ENCODE measurements at regions not wholly inside any gene's neighbourhood (a gene's known extent, or its start where the extent isn't known, plus 50 kb on each side); places are given as distances from the start of the nearest gene placed in this dataset.

DNA sequence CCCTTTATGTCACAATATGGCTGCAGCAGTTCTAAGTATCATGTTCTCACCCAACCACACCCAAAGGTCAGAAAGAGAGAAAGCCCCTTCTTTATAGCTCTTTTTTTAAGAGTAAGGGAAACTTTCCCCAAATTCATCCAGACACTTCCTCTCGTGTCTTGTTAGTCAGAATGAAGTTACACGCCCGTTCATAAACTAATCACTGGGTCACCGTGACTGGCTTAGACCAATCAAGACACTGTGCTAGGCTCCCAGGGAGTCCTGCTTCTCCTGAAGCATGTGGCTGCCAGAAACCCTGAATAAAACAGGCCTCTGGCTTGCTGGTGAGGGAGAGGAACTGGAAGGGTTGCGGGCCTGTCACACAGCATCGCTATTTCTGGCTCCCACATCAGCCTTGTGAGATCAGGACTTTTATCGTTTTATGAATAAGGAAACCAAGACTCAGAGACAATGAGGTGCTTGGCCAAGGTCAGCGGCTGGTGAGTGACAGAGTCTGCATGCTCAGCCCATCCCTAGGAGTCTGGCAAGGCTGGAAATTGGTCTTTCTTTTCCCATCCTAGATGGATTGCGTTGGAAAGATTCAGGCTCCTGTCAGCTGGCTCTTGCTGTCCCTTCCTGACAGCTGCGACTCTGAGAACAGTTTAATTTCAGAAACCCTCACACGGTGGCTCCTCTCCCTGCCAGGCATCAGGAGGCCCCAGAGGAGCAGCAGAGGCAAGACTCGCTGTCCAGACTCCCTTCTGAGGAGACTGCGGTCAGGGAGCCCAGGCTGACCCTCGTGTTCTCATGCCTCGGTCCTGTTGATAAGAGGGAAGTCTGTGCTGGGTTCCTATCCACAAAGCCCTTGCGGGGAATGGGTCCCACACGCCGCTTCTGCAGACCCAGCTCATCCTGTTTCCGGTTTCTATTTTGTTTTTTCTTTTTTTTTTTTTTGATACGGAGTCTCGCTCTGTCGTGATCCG lies 104.5 kb upstream of the TAF1B start:
- no TSS peak for BruUV-seq (replicated peaks)
- H3K9ac ChIP-seq (ENCODE audit: low read length) = no peak overlapping the region
- H2AFZ ChIP-seq (ENCODE audit: low read depth, low read length, poor library complexity, severe bottlenecking) = no peak overlapping the region
- H4K20me1 ChIP-seq (ENCODE audit: insufficient read depth) = no peaks in the 10 kb centered on the region
- H3K27ac ChIP-seq (ENCODE audit: low read depth, low read length) = no peak overlapping the region
- H3K9me2 ChIP-seq (ENCODE audit: insufficient read depth) = no peaks in the 10 kb centered on the region
- intact Hi-C loops (cut with micrococcal nuclease) = no loop called here
- DNase-seq (ENCODE audit: low read depth, low spot score) = no peak
- H3K79me2 ChIP-seq (ENCODE audit: insufficient read depth, low read length) = no peaks in the 10 kb centered on the region
- ATAC-seq = no peak
- H3K4me2 ChIP-seq (ENCODE audit: low read length) = no peak overlapping the region
- peaks cover 0 to 2% of the 10 kb centered on the region in 2 experiments; a peak in 2 of 4 replicates for H3K9me3 ChIP-seq (ENCODE audit: control insufficient read depth in 1 of 2, insufficient read depth in 1 of 2, low read depth in 1 of 2, low read length in 2 of 2)
- no peaks in the 10 kb centered on the region for H3K36me3 ChIP-seq (ENCODE audit: control insufficient read depth in 1 of 2, insufficient read depth in 2 of 2, low read length in 2 of 2)
- CTCF ChIA-PET = interaction anchor here (2.8 kb wide), 1 partner anchor 31 kb away, joined by 6 read pairs; no protein-coding TSS in a partner anchor
- H3K4me3 ChIP-seq (replicated peaks in 1 of 2; ENCODE audit: low read depth in 1 of 2, low read length in 2 of 2) = no peak overlapping the region
- H3K4me1 ChIP-seq (ENCODE audit: control insufficient read depth in 1 of 2, insufficient read depth in 2 of 2, low read length in 2 of 2) = peaks cover 5 to 20% of the 10 kb centered on the region in 2 experiments; a peak in 3 of 4 replicates
- TF ChIP-seq YY1 (IDR thresholded peaks at IDR 0.05; ENCODE audit: extremely low read depth, insufficient replicate concordance, low read depth, low read length) (no peak), EZH2phosphoT487 (IDR thresholded peaks at IDR 0.05; ENCODE audit: borderline replicate concordance) (no peak), JUND (IDR thresholded peaks at IDR 0.05) (no peak), RAD21 (IDR thresholded peaks at IDR 0.05; ENCODE audit: low read depth) (no peak), CEBPB (IDR thresholded peaks at IDR 0.05; ENCODE audit: low read depth) (no peak), ELF1 (IDR thresholded peaks at IDR 0.05; ENCODE audit: borderline replicate concordance, low read depth) (no peak), ZNF274 (IDR thresholded peaks at IDR 0.05; ENCODE audit: low read depth, low read length) (no peak), EZH2 (IDR thresholded peaks at IDR 0.05) (no peak), TCF7L2 (IDR thresholded peaks at IDR 0.05; ENCODE audit: borderline replicate concordance, extremely low read depth, insufficient read depth, insufficient read length) (no peak), EGR1 (IDR thresholded peaks at IDR 0.05; ENCODE audit: low read depth) (no peak), ZFX (IDR thresholded peaks at IDR 0.05) (no peak)
- TF ChIP-seq, protein P1, sequence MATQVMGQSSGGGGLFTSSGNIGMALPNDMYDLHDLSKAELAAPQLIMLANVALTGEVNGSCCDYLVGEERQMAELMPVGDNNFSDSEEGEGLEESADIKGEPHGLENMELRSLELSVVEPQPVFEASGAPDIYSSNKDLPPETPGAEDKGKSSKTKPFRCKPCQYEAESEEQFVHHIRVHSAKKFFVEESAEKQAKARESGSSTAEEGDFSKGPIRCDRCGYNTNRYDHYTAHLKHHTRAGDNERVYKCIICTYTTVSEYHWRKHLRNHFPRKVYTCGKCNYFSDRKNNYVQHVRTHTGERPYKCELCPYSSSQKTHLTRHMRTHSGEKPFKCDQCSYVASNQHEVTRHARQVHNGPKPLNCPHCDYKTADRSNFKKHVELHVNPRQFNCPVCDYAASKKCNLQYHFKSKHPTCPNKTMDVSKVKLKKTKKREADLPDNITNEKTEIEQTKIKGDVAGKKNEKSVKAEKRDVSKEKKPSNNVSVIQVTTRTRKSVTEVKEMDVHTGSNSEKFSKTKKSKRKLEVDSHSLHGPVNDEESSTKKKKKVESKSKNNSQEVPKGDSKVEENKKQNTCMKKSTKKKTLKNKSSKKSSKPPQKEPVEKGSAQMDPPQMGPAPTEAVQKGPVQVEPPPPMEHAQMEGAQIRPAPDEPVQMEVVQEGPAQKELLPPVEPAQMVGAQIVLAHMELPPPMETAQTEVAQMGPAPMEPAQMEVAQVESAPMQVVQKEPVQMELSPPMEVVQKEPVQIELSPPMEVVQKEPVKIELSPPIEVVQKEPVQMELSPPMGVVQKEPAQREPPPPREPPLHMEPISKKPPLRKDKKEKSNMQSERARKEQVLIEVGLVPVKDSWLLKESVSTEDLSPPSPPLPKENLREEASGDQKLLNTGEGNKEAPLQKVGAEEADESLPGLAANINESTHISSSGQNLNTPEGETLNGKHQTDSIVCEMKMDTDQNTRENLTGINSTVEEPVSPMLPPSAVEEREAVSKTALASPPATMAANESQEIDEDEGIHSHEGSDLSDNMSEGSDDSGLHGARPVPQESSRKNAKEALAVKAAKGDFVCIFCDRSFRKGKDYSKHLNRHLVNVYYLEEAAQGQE (IDR thresholded peaks at IDR 0.05; ENCODE audit: low read depth) = no peak
- RAD21 ChIA-PET (ENCODE audit: low non-redundant PET in 1 of 2, low total read pairs in 2 of 2, uncharacterized antibody in 2 of 2, unreplicated experiment in 2 of 2) = no interaction called here
- POLR2A ChIA-PET = no interaction called here
- H3K27me3 ChIP-seq (ENCODE audit: insufficient read depth, low read length) = no peaks in the 10 kb centered on the region

Measured in HCT116 (cell line).